Liver (tissue), 3 donors: ENCODE measurements at regions not wholly inside any gene's neighbourhood (a gene's known extent, or its start where the extent isn't known, plus 50 kb on each side); places are given as distances from the start of the nearest gene placed in this dataset.

Source experiments
- EGR1 ChIP-seq, 2 donors: IDR thresholded peaks; 2 replicates each; pipeline ENCODE4 v1.6.1; 2016 to 2018; ENCODE audit warnings: antibody characterized with exemption in 2 of 2, low read depth in 2 of 2
- FOXA1 ChIP-seq: IDR thresholded peaks from 2 replicates; pipeline ENCODE4 v1.6.1; 2016; ENCODE audit warnings: antibody characterized with exemption
- GABPA ChIP-seq, 2 donors: IDR thresholded peaks in 1 of 2; conservative IDR thresholded peaks in 1 of 2; 2 replicates each; pipeline ENCODE4 v1.6.1; 2016; ENCODE audit warnings: antibody characterized with exemption in 2 of 2, mild to moderate bottlenecking in 1 of 2, moderate library complexity in 1 of 2
- HNF4G ChIP-seq: IDR thresholded peaks from 2 replicates; pipeline ENCODE4 v1.6.1; 2016; ENCODE audit warnings: antibody characterized with exemption
- JUND ChIP-seq, 2 donors: IDR thresholded peaks; 2 replicates each; pipeline ENCODE4 v1.6.1; 2016; ENCODE audit warnings: antibody characterized with exemption in 2 of 2
- RAD21 ChIP-seq, 2 donors: IDR thresholded peaks; 2 replicates each; pipeline ENCODE4 v1.6.1; 2016; ENCODE audit warnings: antibody characterized with exemption in 2 of 2, mild to moderate bottlenecking in 2 of 2
- SP1 ChIP-seq: IDR thresholded peaks from 2 replicates; pipeline ENCODE4 v1.6.1; 2018; ENCODE audit warnings: antibody characterized with exemption, mild to moderate bottlenecking
- TAF1 ChIP-seq: conservative IDR thresholded peaks from 2 replicates; pipeline ENCODE4 v1.6.1; 2016; ENCODE audit warnings: antibody characterized with exemption, mild to moderate bottlenecking
- YY1 ChIP-seq: IDR thresholded peaks from 2 replicates; pipeline ENCODE4 v1.6.1; 2016; ENCODE audit warnings: antibody characterized with exemption, mild to moderate bottlenecking
- TF ChIP-seq, protein P1 (sequence below): fragments of 150-350 bp; IDR thresholded peaks from 2 replicates; pipeline ENCODE4 v1.5.1; 2017; ENCODE audit warnings: improper control_type of control experiment, low read depth, low read length; ENCODE audit not compliant: missing input control
- TF ChIP-seq, protein P2 (sequence below): IDR thresholded peaks from 2 replicates; pipeline ENCODE4 v1.6.1; 2016; ENCODE audit warnings: antibody characterized with exemption, mild to moderate bottlenecking
- TF ChIP-seq, protein P3 (sequence below): IDR thresholded peaks from 2 replicates; pipeline ENCODE4 v1.6.1; 2016; ENCODE audit warnings: antibody characterized with exemption
- TF ChIP-seq, protein P4 (sequence below): IDR thresholded peaks from 2 replicates; pipeline ENCODE4 v1.6.1; 2016; ENCODE audit warnings: antibody characterized with exemption
- TF ChIP-seq, protein P5 (sequence below): IDR thresholded peaks from 2 replicates; pipeline ENCODE4 v1.6.1; 2016; ENCODE audit warnings: antibody characterized with exemption
- donor health status: healthy.
- donor health status: healthy.

DNA sequence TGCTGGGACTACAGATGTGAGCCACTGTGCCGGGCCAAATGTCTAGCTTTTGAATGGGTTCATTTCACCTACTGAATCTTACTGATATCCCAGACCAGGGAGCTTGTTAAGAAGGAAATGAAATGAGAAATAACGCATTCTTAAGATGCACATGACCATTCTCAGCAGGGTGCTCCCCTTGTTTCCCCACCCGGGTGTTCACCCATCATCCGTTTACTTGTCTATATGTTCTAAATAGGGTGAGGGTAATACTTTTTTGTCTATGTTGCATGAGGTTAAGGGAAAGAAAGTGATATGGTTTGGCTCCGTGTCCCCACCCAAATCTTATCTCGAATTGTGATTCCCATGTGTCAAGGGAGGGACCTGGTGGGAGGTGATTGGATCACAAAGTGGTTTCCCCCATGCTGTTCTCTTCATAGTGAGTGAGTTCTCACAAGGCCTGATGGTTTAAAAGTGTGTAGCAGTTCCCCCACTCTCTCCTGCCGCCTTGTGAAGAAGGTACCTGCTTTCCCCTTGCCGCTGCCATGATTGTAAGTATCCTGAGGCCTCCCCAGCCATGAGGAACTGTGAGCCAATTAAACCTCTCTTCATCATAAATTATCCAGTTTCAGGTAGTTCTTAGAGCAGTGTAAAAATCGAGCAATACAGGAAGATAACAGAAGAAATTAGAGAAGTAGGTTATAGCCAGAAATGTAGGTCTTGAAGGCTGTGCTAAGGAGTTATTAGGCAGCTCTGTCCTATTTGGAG lies 129.1 kb downstream of the DDX1 start:
- TF ChIP-seq, protein P1, sequence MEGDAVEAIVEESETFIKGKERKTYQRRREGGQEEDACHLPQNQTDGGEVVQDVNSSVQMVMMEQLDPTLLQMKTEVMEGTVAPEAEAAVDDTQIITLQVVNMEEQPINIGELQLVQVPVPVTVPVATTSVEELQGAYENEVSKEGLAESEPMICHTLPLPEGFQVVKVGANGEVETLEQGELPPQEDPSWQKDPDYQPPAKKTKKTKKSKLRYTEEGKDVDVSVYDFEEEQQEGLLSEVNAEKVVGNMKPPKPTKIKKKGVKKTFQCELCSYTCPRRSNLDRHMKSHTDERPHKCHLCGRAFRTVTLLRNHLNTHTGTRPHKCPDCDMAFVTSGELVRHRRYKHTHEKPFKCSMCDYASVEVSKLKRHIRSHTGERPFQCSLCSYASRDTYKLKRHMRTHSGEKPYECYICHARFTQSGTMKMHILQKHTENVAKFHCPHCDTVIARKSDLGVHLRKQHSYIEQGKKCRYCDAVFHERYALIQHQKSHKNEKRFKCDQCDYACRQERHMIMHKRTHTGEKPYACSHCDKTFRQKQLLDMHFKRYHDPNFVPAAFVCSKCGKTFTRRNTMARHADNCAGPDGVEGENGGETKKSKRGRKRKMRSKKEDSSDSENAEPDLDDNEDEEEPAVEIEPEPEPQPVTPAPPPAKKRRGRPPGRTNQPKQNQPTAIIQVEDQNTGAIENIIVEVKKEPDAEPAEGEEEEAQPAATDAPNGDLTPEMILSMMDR = no peak
- TF ChIP-seq EGR1 (IDR thresholded peaks at IDR 0.05; ENCODE audit: low read depth in 2 of 2) (no peak), TAF1 (no peak), RAD21 (IDR thresholded peaks at IDR 0.05) (no peak), YY1 (no peak), JUND (IDR thresholded peaks at IDR 0.05) (no peak), GABPA (IDR thresholded peaks at IDR 0.05 in 1 of 2, conservative IDR thresholded peaks at IDR 0.05 in 1 of 2) (no peak), HNF4G (no peak), SP1 (no peak), FOXA1 (no peak)
- TF ChIP-seq, protein P2, sequence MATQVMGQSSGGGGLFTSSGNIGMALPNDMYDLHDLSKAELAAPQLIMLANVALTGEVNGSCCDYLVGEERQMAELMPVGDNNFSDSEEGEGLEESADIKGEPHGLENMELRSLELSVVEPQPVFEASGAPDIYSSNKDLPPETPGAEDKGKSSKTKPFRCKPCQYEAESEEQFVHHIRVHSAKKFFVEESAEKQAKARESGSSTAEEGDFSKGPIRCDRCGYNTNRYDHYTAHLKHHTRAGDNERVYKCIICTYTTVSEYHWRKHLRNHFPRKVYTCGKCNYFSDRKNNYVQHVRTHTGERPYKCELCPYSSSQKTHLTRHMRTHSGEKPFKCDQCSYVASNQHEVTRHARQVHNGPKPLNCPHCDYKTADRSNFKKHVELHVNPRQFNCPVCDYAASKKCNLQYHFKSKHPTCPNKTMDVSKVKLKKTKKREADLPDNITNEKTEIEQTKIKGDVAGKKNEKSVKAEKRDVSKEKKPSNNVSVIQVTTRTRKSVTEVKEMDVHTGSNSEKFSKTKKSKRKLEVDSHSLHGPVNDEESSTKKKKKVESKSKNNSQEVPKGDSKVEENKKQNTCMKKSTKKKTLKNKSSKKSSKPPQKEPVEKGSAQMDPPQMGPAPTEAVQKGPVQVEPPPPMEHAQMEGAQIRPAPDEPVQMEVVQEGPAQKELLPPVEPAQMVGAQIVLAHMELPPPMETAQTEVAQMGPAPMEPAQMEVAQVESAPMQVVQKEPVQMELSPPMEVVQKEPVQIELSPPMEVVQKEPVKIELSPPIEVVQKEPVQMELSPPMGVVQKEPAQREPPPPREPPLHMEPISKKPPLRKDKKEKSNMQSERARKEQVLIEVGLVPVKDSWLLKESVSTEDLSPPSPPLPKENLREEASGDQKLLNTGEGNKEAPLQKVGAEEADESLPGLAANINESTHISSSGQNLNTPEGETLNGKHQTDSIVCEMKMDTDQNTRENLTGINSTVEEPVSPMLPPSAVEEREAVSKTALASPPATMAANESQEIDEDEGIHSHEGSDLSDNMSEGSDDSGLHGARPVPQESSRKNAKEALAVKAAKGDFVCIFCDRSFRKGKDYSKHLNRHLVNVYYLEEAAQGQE = no peak
- TF ChIP-seq, protein P3, sequence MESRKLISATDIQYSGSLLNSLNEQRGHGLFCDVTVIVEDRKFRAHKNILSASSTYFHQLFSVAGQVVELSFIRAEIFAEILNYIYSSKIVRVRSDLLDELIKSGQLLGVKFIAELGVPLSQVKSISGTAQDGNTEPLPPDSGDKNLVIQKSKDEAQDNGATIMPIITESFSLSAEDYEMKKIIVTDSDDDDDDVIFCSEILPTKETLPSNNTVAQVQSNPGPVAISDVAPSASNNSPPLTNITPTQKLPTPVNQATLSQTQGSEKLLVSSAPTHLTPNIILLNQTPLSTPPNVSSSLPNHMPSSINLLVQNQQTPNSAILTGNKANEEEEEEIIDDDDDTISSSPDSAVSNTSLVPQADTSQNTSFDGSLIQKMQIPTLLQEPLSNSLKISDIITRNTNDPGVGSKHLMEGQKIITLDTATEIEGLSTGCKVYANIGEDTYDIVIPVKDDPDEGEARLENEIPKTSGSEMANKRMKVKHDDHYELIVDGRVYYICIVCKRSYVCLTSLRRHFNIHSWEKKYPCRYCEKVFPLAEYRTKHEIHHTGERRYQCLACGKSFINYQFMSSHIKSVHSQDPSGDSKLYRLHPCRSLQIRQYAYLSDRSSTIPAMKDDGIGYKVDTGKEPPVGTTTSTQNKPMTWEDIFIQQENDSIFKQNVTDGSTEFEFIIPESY = no peak
- TF ChIP-seq, protein P4, sequence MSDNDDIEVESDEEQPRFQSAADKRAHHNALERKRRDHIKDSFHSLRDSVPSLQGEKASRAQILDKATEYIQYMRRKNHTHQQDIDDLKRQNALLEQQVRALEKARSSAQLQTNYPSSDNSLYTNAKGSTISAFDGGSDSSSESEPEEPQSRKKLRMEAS = no peak
- TF ChIP-seq, protein P5, sequence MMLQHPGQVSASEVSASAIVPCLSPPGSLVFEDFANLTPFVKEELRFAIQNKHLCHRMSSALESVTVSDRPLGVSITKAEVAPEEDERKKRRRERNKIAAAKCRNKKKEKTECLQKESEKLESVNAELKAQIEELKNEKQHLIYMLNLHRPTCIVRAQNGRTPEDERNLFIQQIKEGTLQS = no peak
